Sigmoid colon (tissue), 6 donors: ENCODE measurements at regions not wholly inside any gene's neighbourhood (a gene's known extent, or its start where the extent isn't known, plus 50 kb on each side); places are given as distances from the start of the nearest gene placed in this dataset.

ENCODE experiments used
- DNase-seq: peaks from one replicate; pipeline ENCODE4 v3.0.0-alpha.2; 2019
- H3K27ac ChIP-seq, 4 donors: fragments of 200-600 bp; sonication (generic); one replicate each; pipeline ENCODE4 v1.5.1; 2016 to 2019; ENCODE audit warnings: mild to moderate bottlenecking in 1 of 4
- H3K27me3 ChIP-seq, 3 donors: fragments of 200-600 bp; sonication (generic); one replicate each; pipeline ENCODE4 v1.5.1; 2019; ENCODE audit warnings: mild to moderate bottlenecking in 1 of 3
- H3K36me3 ChIP-seq, 4 donors: fragments of 200-600 bp; sonication (generic); one replicate each; pipeline ENCODE4 v1.5.1; 2016 to 2019
- H3K4me1 ChIP-seq, 4 donors: fragments of 200-600 bp; sonication (generic); one replicate each; pipeline ENCODE4 v1.5.1; 2017 to 2019
- H3K4me3 ChIP-seq, 4 donors: fragments of 200-600 bp; sonication (generic); one replicate each; pipeline ENCODE4 v1.5.1; 2017 to 2019; ENCODE audit warnings: mild to moderate bottlenecking in 2 of 4, moderate library complexity in 1 of 4
- H3K9me3 ChIP-seq, 4 donors: fragments of 200-600 bp in 3 of 4; sonication (generic) in 3 of 4; one replicate each; pipeline versions ENCODE4 v1.5.1 to v1.6.1; 2013 to 2019
- CTCF ChIP-seq, 4 experiments: fragments of 450-650 bp in 3 of 4; fragments of 200-600 bp in 1 of 4; IDR thresholded peaks; one replicate each; pipeline ENCODE4 v1.5.1; 2016 to 2019; ENCODE audit warnings: antibody characterized with exemption in 4 of 4, mild to moderate bottlenecking in 3 of 4, moderate library complexity in 2 of 4
- EP300 ChIP-seq, 4 donors: sonication (generic); formaldehyde crosslinking; IDR thresholded peaks; one replicate each; pipeline ENCODE4 v1.6.1; 2017; ENCODE audit warnings: antibody characterized with exemption in 4 of 4
- POLR2A ChIP-seq, 2 donors: fragments of 450-650 bp; IDR thresholded peaks; one replicate each; pipeline ENCODE4 v1.6.1; 2016; ENCODE audit warnings: antibody characterized with exemption in 2 of 2, mild to moderate bottlenecking in 2 of 2, moderate library complexity in 2 of 2
- POLR2AphosphoS5 ChIP-seq, 4 donors: sonication (generic); formaldehyde crosslinking; IDR thresholded peaks; one replicate each; pipeline ENCODE4 v1.6.1; 2017; ENCODE audit warnings: antibody characterized with exemption in 4 of 4
- WGBS, 2 donors: extraction: QIAGEN DNeasy Blood & Tissue Kit; methylation state at CpG; one replicate each; pipeline ENCODE4 v1.1.7; 2013; 5-methylcytosine and 5-hydroxymethylcytosine counted together
- intact Hi-C: fragments of 100-400 bp; cut with DNase I; formaldehyde crosslinking; loops from one replicate; pipeline ENCODE4 v1.15.1; 2023
- donor health status: healthy with polysubstance abuse.
- donor health status: healthy.

GRCh38 chr12:38157274-38157932, 159.2 kb upstream of the ALG10B start:
- Histone ChIP-seq H3K27ac (no peak overlapping the region), H3K36me3 (no peaks in the 10 kb centered on the region), H3K9me3 (no peaks in the 10 kb centered on the region), H3K4me3 (no peak overlapping the region), H3K27me3 (no peaks in the 10 kb centered on the region), H3K4me1 (no peaks in the 10 kb centered on the region)
- DNase-seq, result no peak
- TF ChIP-seq POLR2A (IDR thresholded peaks at IDR 0.05), result no peak
- no peak for TF ChIP-seq EP300 (IDR thresholded peaks at IDR 0.05)
- TF ChIP-seq POLR2AphosphoS5 (IDR thresholded peaks at IDR 0.05), result no peak
- TF ChIP-seq CTCF (IDR thresholded peaks at IDR 0.05), result no peak
- intact Hi-C loops, result no loop called here
- WGBS, 2 donors, result 92 to 94% methylated on average over 39 of the region's 39 CpGs

- no peaks in the 10 kb centered on the region for H3K9me3 ChIP-seq
- no peaks in the 10 kb centered on the region for H3K4me1 ChIP-seq
- intact Hi-C loops, result no loop called here
- no peaks in the 10 kb centered on the region for H3K27me3 ChIP-seq
- no peak overlapping the region for H3K27ac ChIP-seq
- no peak overlapping the region for H3K4me3 ChIP-seq
- WGBS, 2 donors, result 94 to 96% methylated on average over 28 of the region's 28 CpGs
- no peak for DNase-seq
- H3K36me3 ChIP-seq, result no peaks in the 10 kb centered on the region
- no peak for TF ChIP-seq CTCF (IDR thresholded peaks at IDR 0.05)
- TF ChIP-seq POLR2AphosphoS5 (IDR thresholded peaks at IDR 0.05), result no peak
- TF ChIP-seq POLR2A (IDR thresholded peaks at IDR 0.05), result no peak
- no peak for TF ChIP-seq EP300 (IDR thresholded peaks at IDR 0.05)
Observed at GRCh38 chr12:38157933-38158401, 158.6 kb upstream of the ALG10B start.

GRCh38 chr12:38158428-38159091, 158.0 kb upstream of the ALG10B start:
- Histone ChIP-seq H3K4me3 (no peak overlapping the region), H3K27ac (no peak overlapping the region), H3K4me1 (no peaks in the 10 kb centered on the region), H3K9me3 (no peaks in the 10 kb centered on the region), H3K36me3 (no peaks in the 10 kb centered on the region), H3K27me3 (no peaks in the 10 kb centered on the region)
- 92% methylated on average over 32 of the region's 32 CpGs for whole genome bisulfite sequencing, 2 donors
- TF ChIP-seq EP300 (IDR thresholded peaks at IDR 0.05) (no peak), CTCF (IDR thresholded peaks at IDR 0.05) (no peak), POLR2A (IDR thresholded peaks at IDR 0.05) (no peak), POLR2AphosphoS5 (IDR thresholded peaks at IDR 0.05) (no peak)
- intact Hi-C loops, result no loop called here
- no peak for DNase-seq

GRCh38 chr12:38159092-38159551, 157.5 kb upstream of the ALG10B start:
- Histone ChIP-seq H3K4me3 (no peak overlapping the region), H3K27me3 (no peaks in the 10 kb centered on the region), H3K36me3 (no peaks in the 10 kb centered on the region), H3K4me1 (no peaks in the 10 kb centered on the region), H3K27ac (no peak overlapping the region), H3K9me3 (no peaks in the 10 kb centered on the region)
- WGBS, 2 donors, result 90 to 92% methylated on average over 19 of the region's 19 CpGs
- TF ChIP-seq EP300 (IDR thresholded peaks at IDR 0.05) (no peak), POLR2A (IDR thresholded peaks at IDR 0.05) (no peak), POLR2AphosphoS5 (IDR thresholded peaks at IDR 0.05) (no peak), CTCF (IDR thresholded peaks at IDR 0.05) (no peak)
- DNase-seq, result no peak
- intact Hi-C loops, result no loop called here
